WTC11 (cell line): ENCODE measurements at regions not wholly inside any gene's neighbourhood (a gene's known extent, or its start where the extent isn't known, plus 50 kb on each side); places are given as distances from the start of the nearest gene placed in this dataset.

Source experiments
- ATF3 ChIP-seq: sonication (generic); formaldehyde crosslinking; conservative IDR thresholded peaks from 2 replicates; pipeline ENCODE4 v1.8.1; 2022; ENCODE audit warnings: mild to moderate bottlenecking, missing genetic modification reagents
- CREB1 ChIP-seq: sonication (generic); formaldehyde crosslinking; IDR thresholded peaks from 2 replicates; pipeline ENCODE4 v1.8.0; 2023; ENCODE audit warnings: mild to moderate bottlenecking, missing genetic modification reagents
- CTCF ChIP-seq: fragments of 200-600 bp; IDR thresholded peaks from 2 replicates; pipeline ENCODE4 v1.8.0; 2022; ENCODE audit warnings: antibody characterized with exemption
- E2F5 ChIP-seq: sonication (generic); formaldehyde crosslinking; IDR thresholded peaks from 2 replicates; pipeline ENCODE4 v1.8.1; 2022; ENCODE audit warnings: mild to moderate bottlenecking, moderate library complexity, missing genetic modification reagents
- FOXK1 ChIP-seq: sonication (generic); formaldehyde crosslinking; IDR thresholded peaks from 2 replicates; pipeline ENCODE4 v1.8.0; 2022; ENCODE audit warnings: mild to moderate bottlenecking, moderate library complexity, missing genetic modification reagents
- GABPB1 ChIP-seq: sonication (generic); formaldehyde crosslinking; IDR thresholded peaks from 2 replicates; pipeline ENCODE4 v1.8.1; 2023; ENCODE audit warnings: mild to moderate bottlenecking, missing genetic modification reagents
- IRF2 ChIP-seq: sonication (generic); formaldehyde crosslinking; IDR thresholded peaks from 2 replicates; pipeline ENCODE4 v1.8.0; 2022; ENCODE audit warnings: low read depth, missing genetic modification reagents, borderline replicate concordance
- NFE2L1 ChIP-seq: sonication (generic); formaldehyde crosslinking; IDR thresholded peaks from 2 replicates; pipeline ENCODE4 v1.8.1; 2023; ENCODE audit warnings: missing genetic modification reagents
- SMAD4 ChIP-seq: sonication (generic); formaldehyde crosslinking; IDR thresholded peaks from 2 replicates; pipeline ENCODE4 v1.8.0; 2022; ENCODE audit warnings: mild to moderate bottlenecking, missing genetic modification reagents
- ZNF281 ChIP-seq: sonication (generic); formaldehyde crosslinking; IDR thresholded peaks from 2 replicates; pipeline ENCODE4 v1.8.0; 2023; ENCODE audit warnings: mild to moderate bottlenecking, missing genetic modification reagents

- TF ChIP-seq ATF3 (CRISPR knock-in tag) = no peak
- no peak for TF ChIP-seq ZNF281 (CRISPR knock-in tag)
- TF ChIP-seq IRF2 (CRISPR knock-in tag) = no peak
- TF ChIP-seq CTCF = no peak
- no peak for TF ChIP-seq CREB1 (CRISPR knock-in tag)
- no peak for TF ChIP-seq NFE2L1 (CRISPR knock-in tag)
- no peak for TF ChIP-seq E2F5 (CRISPR knock-in tag)
- no peak for TF ChIP-seq GABPB1 (CRISPR knock-in tag)
- TF ChIP-seq FOXK1 (CRISPR knock-in tag) = no peak
- TF ChIP-seq SMAD4 = no peak
Observed at GRCh38 chr4:37758226-37758625, 68.3 kb upstream of the PGM2 start.
